Natural killer cell (primary cell): ENCODE measurements at regions not wholly inside any gene's neighbourhood (a gene's known extent, or its start where the extent isn't known, plus 50 kb on each side); places are given as distances from the start of the nearest gene placed in this dataset.

Experiments used
- ATAC-seq, 3 donors: fragments of 150-1000 bp in 2 of 3; fragments of 200-7000 bp in 1 of 3; cut with Tn5 transposase; 1 replicate in 1 of 3; 2 replicates in 2 of 3; pipeline ENCODE4 v1.10.0; 2021; ENCODE audit warnings: mild to moderate bottlenecking in 2 of 3, moderate library complexity in 2 of 3
- DNase-seq, 2 donors: peaks; one replicate each; pipeline versions ENCODE4 v3.0.0 to v3.0.0-alpha.2; 2013 to 2021; ENCODE audit warnings: mixed read lengths in 1 of 2
- H3K27ac ChIP-seq: one replicate; pipeline ENCODE4 v1.5.1; 2013; ENCODE audit warnings: mild to moderate bottlenecking, low read length
- H3K27me3 ChIP-seq: one replicate; pipeline ENCODE4 v1.6.1; 2013; ENCODE audit warnings: low read length; ENCODE audit not compliant: control insufficient read depth, insufficient read depth
- H3K36me3 ChIP-seq: one replicate; pipeline ENCODE4 v1.6.1; 2013; ENCODE audit warnings: low read length; ENCODE audit not compliant: control insufficient read depth, insufficient read depth
- H3K4me1 ChIP-seq: one replicate; pipeline ENCODE4 v1.6.1; 2013; ENCODE audit warnings: low read length; ENCODE audit not compliant: control insufficient read depth, insufficient read depth
- H3K4me3 ChIP-seq: one replicate; pipeline ENCODE4 v1.5.1; 2013; ENCODE audit warnings: low read length
- H3K9me3 ChIP-seq: one replicate; pipeline ENCODE4 v1.6.1; 2013; ENCODE audit warnings: low read length; ENCODE audit not compliant: control insufficient read depth, insufficient read depth
- H3K27ac Mint-ChIP-seq, 2 donors: one replicate each; pipeline ENCODE4 v1.8.0; 2022; ENCODE audit warnings: mild to moderate bottlenecking in 2 of 2, mixed read lengths in 2 of 2, moderate library complexity in 1 of 2
- H3K27me3 Mint-ChIP-seq, 2 donors: one replicate each; pipeline ENCODE4 v1.8.0; 2022; ENCODE audit warnings: low read depth in 2 of 2, mixed read lengths in 2 of 2
- H3K36me3 Mint-ChIP-seq: one replicate; pipeline ENCODE4 v1.8.0; 2022; ENCODE audit warnings: mixed read lengths
- H3K4me1 Mint-ChIP-seq, 2 donors: one replicate each; pipeline ENCODE4 v1.8.0; 2022; ENCODE audit warnings: mixed read lengths in 2 of 2
- H3K4me3 Mint-ChIP-seq: one replicate; pipeline ENCODE4 v1.8.0; 2022; ENCODE audit warnings: mild to moderate bottlenecking, moderate library complexity, mixed read lengths
- H3K9me3 Mint-ChIP-seq, 2 donors: one replicate each; pipeline ENCODE4 v1.8.0; 2022; ENCODE audit warnings: mixed read lengths in 2 of 2
- WGBS: methylation state at CpG from one replicate; pipeline ENCODE4 v1.1.7; 2013; ENCODE audit warnings: missing lambda C conversion rate; ENCODE audit not compliant: insufficient coverage; 5-methylcytosine and 5-hydroxymethylcytosine counted together
- intact Hi-C: fragments of 100-400 bp; cut with micrococcal nuclease; formaldehyde crosslinking; loops from one replicate; pipeline ENCODE4 v1.14.2; 2022
- TF ChIP-seq, protein P1 (sequence below): fragments of 200-600 bp; IDR thresholded peaks from one replicate; pipeline ENCODE4 v1.8.0; 2022; ENCODE audit warnings: antibody characterized with exemption

DNA sequence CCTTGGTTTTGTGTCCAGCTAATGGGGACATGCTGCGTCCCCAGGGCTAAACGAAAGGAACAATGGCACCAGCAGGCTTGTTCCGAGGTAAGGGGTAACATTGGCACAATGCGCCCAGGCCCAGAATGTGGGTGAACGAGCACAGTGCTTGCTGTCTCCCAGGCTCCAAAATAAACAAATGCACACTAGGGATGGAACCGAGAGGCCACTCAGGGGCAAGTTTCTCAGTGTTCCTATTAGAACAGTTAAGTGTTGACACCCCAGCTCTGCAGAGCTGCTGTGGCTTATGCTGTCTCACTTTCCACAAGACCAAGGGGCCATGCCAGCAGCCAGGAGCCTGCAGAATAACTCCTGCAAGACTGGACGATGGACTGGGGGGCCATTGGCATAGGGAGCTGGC, 492.4 kb downstream of the GADD45G start:
- TF ChIP-seq, protein P1, sequence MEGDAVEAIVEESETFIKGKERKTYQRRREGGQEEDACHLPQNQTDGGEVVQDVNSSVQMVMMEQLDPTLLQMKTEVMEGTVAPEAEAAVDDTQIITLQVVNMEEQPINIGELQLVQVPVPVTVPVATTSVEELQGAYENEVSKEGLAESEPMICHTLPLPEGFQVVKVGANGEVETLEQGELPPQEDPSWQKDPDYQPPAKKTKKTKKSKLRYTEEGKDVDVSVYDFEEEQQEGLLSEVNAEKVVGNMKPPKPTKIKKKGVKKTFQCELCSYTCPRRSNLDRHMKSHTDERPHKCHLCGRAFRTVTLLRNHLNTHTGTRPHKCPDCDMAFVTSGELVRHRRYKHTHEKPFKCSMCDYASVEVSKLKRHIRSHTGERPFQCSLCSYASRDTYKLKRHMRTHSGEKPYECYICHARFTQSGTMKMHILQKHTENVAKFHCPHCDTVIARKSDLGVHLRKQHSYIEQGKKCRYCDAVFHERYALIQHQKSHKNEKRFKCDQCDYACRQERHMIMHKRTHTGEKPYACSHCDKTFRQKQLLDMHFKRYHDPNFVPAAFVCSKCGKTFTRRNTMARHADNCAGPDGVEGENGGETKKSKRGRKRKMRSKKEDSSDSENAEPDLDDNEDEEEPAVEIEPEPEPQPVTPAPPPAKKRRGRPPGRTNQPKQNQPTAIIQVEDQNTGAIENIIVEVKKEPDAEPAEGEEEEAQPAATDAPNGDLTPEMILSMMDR = no peak
- H3K36me3 Mint-ChIP-seq = no peaks in the 10 kb centered on the region
- no peak overlapping the region for H3K4me3 ChIP-seq
- H3K27me3 Mint-ChIP-seq = peaks cover 12 to 15% of the 10 kb centered on the region in 2 donors
- peaks cover 9% of the 10 kb centered on the region for H3K4me1 ChIP-seq
- no peak overlapping the region for H3K4me3 Mint-ChIP-seq
- peaks cover 4 to 8% of the 10 kb centered on the region in 2 donors for H3K4me1 Mint-ChIP-seq
- intact Hi-C loops = no loop called here
- no peaks in the 10 kb centered on the region for H3K27me3 ChIP-seq
- WGBS = 95% methylated on average over 7 of the region's 7 CpGs
- no peak overlapping the region for H3K27ac ChIP-seq
- ATAC-seq (no peak), DNase-seq (no peak)
- no peak overlapping the region for H3K27ac Mint-ChIP-seq
- no peaks in the 10 kb centered on the region for H3K9me3 Mint-ChIP-seq
- no peaks in the 10 kb centered on the region for H3K9me3 ChIP-seq
- H3K36me3 ChIP-seq = no peaks in the 10 kb centered on the region

DNA sequence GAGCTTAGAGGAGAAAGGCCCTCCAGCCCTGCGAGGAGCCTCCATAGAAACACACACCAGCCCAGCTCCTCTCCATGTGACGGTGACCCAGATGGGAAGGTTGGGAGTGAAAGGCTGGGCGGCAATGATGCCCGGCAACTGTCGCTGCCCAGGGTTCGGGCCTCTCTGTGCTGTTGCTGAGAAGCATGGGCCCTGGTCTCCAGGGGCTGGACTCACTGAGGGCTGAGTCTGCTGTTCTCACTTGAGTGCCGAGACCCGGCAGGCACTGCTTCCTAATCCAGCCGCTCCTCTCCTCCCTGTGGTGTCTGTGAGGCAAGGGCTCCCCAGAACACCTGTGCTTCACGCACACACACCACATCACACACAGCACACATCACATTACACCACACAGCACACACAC, 493.6 kb downstream of the GADD45G start:
- H3K9me3 Mint-ChIP-seq = no peaks in the 10 kb centered on the region
- intact Hi-C loops = no loop called here
- H3K36me3 Mint-ChIP-seq = no peaks in the 10 kb centered on the region
- H3K36me3 ChIP-seq = no peaks in the 10 kb centered on the region
- H3K4me1 ChIP-seq = no peaks in the 10 kb centered on the region
- DNase-seq (no peak), ATAC-seq (no peak)
- no peaks in the 10 kb centered on the region for H3K9me3 ChIP-seq
- peaks cover 7% of the 10 kb centered on the region in 2 donors for H3K27me3 Mint-ChIP-seq
- peaks cover 0 to 5% of the 10 kb centered on the region in 2 donors for H3K4me1 Mint-ChIP-seq
- no peak overlapping the region for H3K27ac ChIP-seq
- TF ChIP-seq, protein P1 = no peak
- no peak overlapping the region for H3K4me3 ChIP-seq
- no peak overlapping the region for H3K27ac Mint-ChIP-seq
- no peaks in the 10 kb centered on the region for H3K27me3 ChIP-seq
- H3K4me3 Mint-ChIP-seq = no peak overlapping the region
- WGBS = 86% methylated on average over 9 of the region's 10 CpGs

DNA sequence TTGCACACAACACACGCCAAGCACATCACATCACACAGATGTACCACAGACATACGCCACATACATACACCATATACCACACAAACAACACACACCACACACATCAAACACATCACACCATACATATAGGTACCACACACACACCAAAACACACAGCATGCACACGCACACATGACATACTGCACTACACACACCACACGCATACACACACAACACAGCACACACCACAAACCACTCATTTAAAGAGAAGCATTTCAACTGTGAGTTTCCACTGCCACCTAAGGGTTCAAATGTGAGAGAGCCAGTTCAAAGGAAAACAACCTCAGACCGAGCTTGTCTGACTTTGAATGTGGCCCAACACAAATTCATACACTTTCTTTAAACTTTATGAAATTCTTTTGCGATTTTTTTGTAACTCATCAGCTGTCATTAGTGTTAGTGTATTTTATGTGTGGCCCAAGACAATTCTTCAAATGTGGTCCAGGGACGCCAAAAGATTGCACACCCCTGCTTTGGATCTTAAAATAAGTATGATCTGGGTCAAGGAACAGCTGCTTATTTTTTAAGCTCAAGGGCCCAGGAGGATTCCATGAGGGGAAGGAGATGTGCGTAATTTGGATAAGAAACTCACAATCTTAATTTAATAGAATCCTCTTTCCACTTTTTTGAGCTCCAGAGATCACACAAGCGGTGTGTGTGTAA, 494.6 kb downstream of the GADD45G start:
- no peak overlapping the region for H3K27ac Mint-ChIP-seq
- no peak for ATAC-seq
- DNase-seq = peak in 1 of 2 donors; percentile 36
- H3K4me1 ChIP-seq = no peaks in the 10 kb centered on the region
- H3K27me3 ChIP-seq = no peaks in the 10 kb centered on the region
- H3K4me3 Mint-ChIP-seq = no peak overlapping the region
- no peaks in the 10 kb centered on the region for H3K9me3 ChIP-seq
- TF ChIP-seq, protein P1 = no peak
- WGBS = 86% methylated on average over 8 of the region's 9 CpGs
- H3K4me1 Mint-ChIP-seq = peaks cover 0 to 5% of the 10 kb centered on the region in 2 donors
- intact Hi-C loops = no loop called here
- H3K4me3 ChIP-seq = no peak overlapping the region
- no peaks in the 10 kb centered on the region for H3K36me3 Mint-ChIP-seq
- H3K27ac ChIP-seq = no peak overlapping the region
- peaks cover 4 to 7% of the 10 kb centered on the region in 2 donors for H3K27me3 Mint-ChIP-seq
- H3K9me3 Mint-ChIP-seq = no peaks in the 10 kb centered on the region
- H3K36me3 ChIP-seq = no peaks in the 10 kb centered on the region

DNA sequence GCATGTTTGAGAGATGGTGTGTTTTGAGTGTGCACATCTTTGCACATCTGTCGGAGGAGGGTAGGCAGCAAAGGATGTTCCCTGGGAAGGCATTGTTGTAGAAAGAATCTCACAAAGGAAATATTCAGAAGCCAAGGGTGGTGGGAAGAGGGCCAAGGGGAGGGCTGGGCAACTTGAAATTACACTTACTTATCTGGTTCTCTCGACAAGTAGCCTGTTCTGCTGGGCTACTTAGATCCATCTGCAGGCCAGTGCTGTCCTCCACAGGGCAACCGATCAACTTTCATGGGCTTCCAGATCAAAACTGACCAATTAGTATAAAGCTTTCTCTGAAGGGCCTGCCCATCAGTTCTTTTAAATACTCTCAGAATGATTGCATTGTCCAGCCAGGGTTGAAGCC, 495.2 kb downstream of the GADD45G start:
- H3K9me3 ChIP-seq = no peaks in the 10 kb centered on the region
- Mint-ChIP-seq H3K36me3 (no peaks in the 10 kb centered on the region), H3K4me3 (no peak overlapping the region), H3K4me1 (peaks cover 0 to 5% of the 10 kb centered on the region in 2 donors), H3K9me3 (no peaks in the 10 kb centered on the region), H3K27ac (no peak overlapping the region), H3K27me3 (peaks cover 4 to 7% of the 10 kb centered on the region in 2 donors)
- WGBS = 87% methylated on average over 3 of the region's 3 CpGs
- no peak overlapping the region for H3K27ac ChIP-seq
- TF ChIP-seq, protein P1 = no peak
- intact Hi-C loops = loop anchor here (10.0 kb wide), 1 partner anchor 1505 kb away; no protein-coding TSS in a partner anchor
- H3K36me3 ChIP-seq = no peaks in the 10 kb centered on the region
- no peak for ATAC-seq
- DNase-seq = no peak
- no peaks in the 10 kb centered on the region for H3K4me1 ChIP-seq
- no peaks in the 10 kb centered on the region for H3K27me3 ChIP-seq
- no peak overlapping the region for H3K4me3 ChIP-seq
